GM19328 (cell line): ENCODE measurements at regions not wholly inside any gene's neighbourhood (a gene's known extent, or its start where the extent isn't known, plus 50 kb on each side); places are given as distances from the start of the nearest gene placed in this dataset.

Source experiments
- ATAC-seq: cut with Tn5 transposase; IDR thresholded peaks from one replicate; pipeline ENCODE4 v1.9.1; 2021; ENCODE audit warnings: mild to moderate bottlenecking, moderate library complexity; ENCODE audit not compliant: unreplicated experiment

- no peak for ATAC-seq
Observed at GRCh38 chr2:16262526-16263178, 322.3 kb downstream of the MYCN start.

- no peak for ATAC-seq
Observed at GRCh38 chr2:16261791-16262190, 321.4 kb downstream of the MYCN start.

GRCh38 chr2:16261071-16261470 lies 320.7 kb downstream of the MYCN start:
- no peak for ATAC-seq

- ATAC-seq, result no peak
Observed at GRCh38 chr2:16260041-16260830, 319.9 kb downstream of the MYCN start.

- ATAC-seq, result no peak
Observed at GRCh38 chr2:16259010-16259409, 318.7 kb downstream of the MYCN start.

- no peak for ATAC-seq
Observed at GRCh38 chr2:16258350-16258749, 318.0 kb downstream of the MYCN start.

- ATAC-seq, result no peak
Observed at GRCh38 chr2:16257322-16258028, 317.1 kb downstream of the MYCN start.

GRCh38 chr2:16256601-16257321 lies 316.4 kb downstream of the MYCN start:
- ATAC-seq, result no peak

- ATAC-seq, result no peak
Observed at GRCh38 chr2:16255120-16255519, 314.8 kb downstream of the MYCN start.

- ATAC-seq, result no peak
Observed at GRCh38 chr2:16254356-16254965, 314.1 kb downstream of the MYCN start.

GRCh38 chr2:16253291-16253690 lies 312.9 kb downstream of the MYCN start:
- ATAC-seq, result no peak

- ATAC-seq, result no peak
Observed at GRCh38 chr2:16252891-16253290, 312.5 kb downstream of the MYCN start.

- no peak for ATAC-seq
Observed at GRCh38 chr2:16252251-16252650, 311.9 kb downstream of the MYCN start.

GRCh38 chr2:16251511-16252225 lies 311.3 kb downstream of the MYCN start:
- no peak for ATAC-seq

- ATAC-seq, result no peak
Observed at GRCh38 chr2:16250886-16251285, 310.5 kb downstream of the MYCN start.

GRCh38 chr2:16250466-16250865 lies 310.1 kb downstream of the MYCN start:
- ATAC-seq, result no peak

GRCh38 chr2:16250056-16250425 lies 309.7 kb downstream of the MYCN start:
- ATAC-seq, result no peak

GRCh38 chr2:16249246-16250055 lies 309.1 kb downstream of the MYCN start:
- no peak for ATAC-seq

GRCh38 chr2:16248571-16249105 lies 308.3 kb downstream of the MYCN start:
- ATAC-seq, result no peak
